Fibroblast of skin of left quadriceps (primary cell): ENCODE measurements at regions not wholly inside any gene's neighbourhood (a gene's known extent, or its start where the extent isn't known, plus 50 kb on each side); places are given as distances from the start of the nearest gene placed in this dataset.

ENCODE experiments used
- DNase-seq, 2 experiments: peaks; one replicate each; pipeline ENCODE4 v3.0.0-alpha.2; 2013; ENCODE audit warnings: low read depth in 2 of 2

DNA sequence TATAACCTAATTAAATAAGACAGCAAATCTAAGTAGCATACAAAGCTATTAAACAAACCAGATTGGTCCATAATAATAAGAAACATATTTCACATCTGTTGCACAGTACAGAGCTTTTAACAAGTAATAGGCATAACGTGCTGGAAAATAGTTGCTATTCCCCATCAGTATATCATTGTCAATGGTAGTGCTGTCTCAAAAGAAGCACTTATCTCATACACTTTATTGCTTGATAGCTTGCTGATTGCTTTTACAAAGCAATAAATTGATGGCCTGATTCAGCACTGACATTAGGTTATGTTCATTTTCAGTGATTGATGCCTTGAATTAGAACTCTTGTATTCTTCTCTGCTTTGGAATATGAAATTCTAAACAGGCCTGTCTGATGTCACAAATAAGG, 641.7 kb downstream of the CBLN2 start:
- DNase-seq = peak in 1 of 2 experiments; percentile 0

DNA sequence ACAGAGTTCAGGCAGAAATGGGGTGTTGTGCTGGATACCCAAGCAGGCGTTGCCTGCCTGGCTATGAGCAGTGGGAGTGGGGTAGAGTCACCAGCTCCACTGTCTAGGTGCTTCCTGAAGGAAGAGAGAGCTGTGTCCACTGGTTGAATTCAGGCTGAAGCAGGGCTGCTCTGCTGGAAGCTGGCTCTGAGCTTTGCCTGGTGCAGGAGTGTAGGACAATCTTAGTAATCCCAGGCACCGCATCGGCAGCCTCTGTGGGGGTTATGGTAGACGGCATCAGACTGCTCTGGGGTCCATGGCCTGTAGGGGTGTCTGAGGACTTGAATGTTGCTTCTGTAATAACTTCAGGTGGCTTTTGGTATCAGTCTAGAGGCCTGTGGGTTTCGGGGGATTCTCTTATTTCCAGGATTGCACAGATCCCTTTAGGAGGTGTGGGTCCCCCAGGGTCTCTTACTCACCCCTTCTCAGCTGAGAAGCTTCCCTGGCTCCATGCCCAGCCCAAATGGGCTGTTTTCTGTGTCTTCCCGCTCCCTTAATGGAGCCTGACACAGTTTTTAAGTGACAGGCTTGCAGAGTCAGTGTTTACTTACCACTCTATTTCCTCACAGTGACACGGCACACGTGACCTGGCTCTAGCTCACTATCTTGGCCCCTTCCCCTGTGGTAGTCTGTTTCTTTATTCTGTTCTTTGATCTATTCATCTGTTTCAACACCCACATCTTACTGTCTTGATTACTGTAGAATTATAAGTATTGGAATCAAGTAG, 644.3 kb downstream of the CBLN2 start:
- DNase-seq = no peak

GRCh38 chr18:71899183-71899582, 645.0 kb downstream of the CBLN2 start:
- DNase-seq = no peak

- no peak for DNase-seq
Measured at GRCh38 chr18:71887509-71887908, 656.6 kb downstream of the CBLN2 start.

DNA sequence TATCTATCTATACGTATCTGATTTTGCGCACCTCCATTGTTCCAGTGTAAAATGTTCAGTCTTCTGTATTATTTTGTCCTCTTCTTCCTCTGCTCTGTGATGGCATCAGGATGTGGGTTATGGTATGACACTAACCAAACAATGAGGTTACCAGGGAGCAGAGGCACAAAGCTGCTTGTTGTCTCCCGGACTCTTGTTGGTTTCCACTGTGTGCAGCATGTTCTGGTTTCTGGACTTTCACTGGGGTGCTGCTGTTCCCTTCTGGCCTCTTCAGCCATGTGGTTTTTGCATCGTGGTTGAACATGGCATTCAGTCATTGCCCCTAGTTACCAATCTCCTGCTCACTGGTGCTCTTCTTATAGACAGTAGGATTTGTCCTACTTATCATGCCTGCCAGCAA, 665.9 kb downstream of the CBLN2 start:
- DNase-seq = no peak

- DNase-seq = no peak
Measured at GRCh38 chr18:71873695-71874094, 670.4 kb downstream of the CBLN2 start.

GRCh38 chr18:71865888-71866287, 678.3 kb downstream of the CBLN2 start:
- no peak for DNase-seq

GRCh38 chr18:71850602-71851001, 693.5 kb downstream of the CBLN2 start:
- DNase-seq = no peak

DNA sequence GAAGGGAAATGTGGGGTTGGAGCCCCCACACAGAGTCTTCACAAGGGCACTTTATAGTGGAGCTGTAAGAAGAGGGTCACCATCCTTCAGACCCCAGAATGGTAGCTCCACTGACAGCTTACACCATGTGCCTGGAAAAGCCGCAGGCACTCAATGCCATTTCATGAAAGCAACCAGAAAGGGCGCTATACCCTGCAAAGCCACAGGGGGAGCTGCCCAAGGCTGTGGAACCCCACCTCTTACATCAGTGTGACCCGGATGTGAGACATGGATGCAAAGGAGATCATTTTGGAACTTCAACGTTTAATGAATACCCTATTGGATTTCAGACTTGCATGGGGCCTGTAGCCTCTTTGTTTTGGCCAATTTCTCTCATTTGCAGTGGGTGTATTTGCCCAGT, 694.7 kb downstream of the CBLN2 start:
- DNase-seq = no peak

GRCh38 chr18:71846716-71847115, 697.4 kb downstream of the CBLN2 start:
- no peak for DNase-seq

DNA sequence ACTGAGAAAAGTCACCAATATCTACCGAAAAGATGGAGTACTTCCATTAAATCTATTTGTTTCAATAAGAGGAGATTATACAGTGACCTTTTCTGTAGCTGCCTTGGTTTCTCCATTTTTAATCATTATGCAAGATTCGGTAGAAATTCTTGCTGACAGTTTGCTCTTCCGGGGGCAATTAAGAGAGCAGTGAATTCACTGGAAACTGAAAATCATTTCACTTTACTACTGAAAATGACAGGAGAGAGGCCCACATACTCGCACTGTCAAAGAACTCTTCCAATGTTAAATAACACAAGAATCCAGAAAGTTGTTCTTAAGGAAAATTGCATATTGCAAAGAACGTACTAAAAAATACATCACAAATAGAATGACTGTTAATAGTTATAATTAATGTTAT, 699.3 kb downstream of the CBLN2 start:
- no peak for DNase-seq

- no peak for DNase-seq
Measured at GRCh38 chr18:71842666-71843065, 701.5 kb downstream of the CBLN2 start.

- DNase-seq = no peak
Measured at GRCh38 chr18:71837547-71837946, 706.6 kb downstream of the CBLN2 start.

GRCh38 chr18:71832946-71833617, 711.1 kb downstream of the CBLN2 start:
- DNase-seq = no peak

GRCh38 chr18:71831039-71831438, 713.1 kb downstream of the CBLN2 start:
- peak in 1 of 2 experiments; percentile 20 for DNase-seq

- DNase-seq = no peak
Measured at GRCh38 chr18:71827301-71827700, 716.8 kb downstream of the CBLN2 start.

DNA sequence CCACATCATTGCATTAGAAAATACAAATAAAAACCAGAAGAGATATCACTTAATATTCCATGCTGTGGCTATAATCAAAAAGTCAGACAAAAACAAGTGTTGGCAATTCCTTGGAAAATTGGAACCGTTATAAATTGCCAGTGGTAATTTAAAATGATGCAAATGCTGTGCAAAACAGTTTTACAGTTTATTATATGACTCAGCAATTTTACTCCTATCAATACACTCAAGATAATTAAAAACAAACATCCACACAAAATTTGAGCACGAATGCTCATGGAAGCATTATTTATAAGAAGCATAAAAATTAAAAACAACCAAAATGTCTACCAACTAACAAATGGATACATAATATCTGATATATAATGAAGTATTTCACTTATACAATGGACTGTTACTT, 728.8 kb downstream of the CBLN2 start:
- DNase-seq = no peak

GRCh38 chr18:71809711-71810110, 734.4 kb downstream of the CBLN2 start:
- DNase-seq = no peak

DNA sequence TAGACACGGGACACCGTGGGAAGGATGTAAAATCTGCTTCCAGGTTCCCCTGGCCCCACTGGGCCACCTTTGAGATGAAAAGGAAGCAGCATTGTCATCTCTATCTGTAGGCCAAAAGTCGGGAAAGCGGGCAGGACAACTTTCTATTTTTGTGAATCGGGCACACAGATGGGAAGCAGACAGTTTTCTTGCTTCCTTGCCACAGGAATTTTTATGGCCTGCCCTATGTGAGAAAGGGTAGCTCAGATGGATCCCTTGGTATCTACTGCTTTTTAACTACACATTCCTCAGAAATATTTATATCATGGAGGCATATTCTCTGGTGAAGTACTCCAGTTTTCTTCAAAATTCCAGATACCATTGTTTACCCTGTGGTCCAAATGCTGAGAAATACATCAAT, 735.5 kb downstream of the CBLN2 start:
- peak; percentile 54 to 61 for DNase-seq

DNA sequence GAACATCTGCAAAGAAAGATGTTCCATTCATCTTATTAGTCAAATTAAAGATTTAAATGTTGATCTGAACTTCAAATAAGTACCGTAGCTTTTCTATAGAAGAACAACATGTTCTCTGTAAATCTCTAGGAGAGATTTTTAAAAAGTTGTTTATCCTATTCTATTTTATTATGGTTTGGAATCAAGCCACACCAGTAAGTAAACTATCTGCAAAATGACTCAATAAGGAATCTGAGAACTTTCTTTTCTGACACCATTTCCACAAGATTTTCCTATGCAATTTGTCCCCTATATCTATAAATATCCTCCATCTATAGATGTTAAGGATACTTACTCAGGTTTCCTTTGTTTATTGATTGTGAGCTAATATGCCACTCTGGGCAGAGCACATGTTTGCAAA, 736.6 kb downstream of the CBLN2 start:
- DNase-seq = no peak

DNA sequence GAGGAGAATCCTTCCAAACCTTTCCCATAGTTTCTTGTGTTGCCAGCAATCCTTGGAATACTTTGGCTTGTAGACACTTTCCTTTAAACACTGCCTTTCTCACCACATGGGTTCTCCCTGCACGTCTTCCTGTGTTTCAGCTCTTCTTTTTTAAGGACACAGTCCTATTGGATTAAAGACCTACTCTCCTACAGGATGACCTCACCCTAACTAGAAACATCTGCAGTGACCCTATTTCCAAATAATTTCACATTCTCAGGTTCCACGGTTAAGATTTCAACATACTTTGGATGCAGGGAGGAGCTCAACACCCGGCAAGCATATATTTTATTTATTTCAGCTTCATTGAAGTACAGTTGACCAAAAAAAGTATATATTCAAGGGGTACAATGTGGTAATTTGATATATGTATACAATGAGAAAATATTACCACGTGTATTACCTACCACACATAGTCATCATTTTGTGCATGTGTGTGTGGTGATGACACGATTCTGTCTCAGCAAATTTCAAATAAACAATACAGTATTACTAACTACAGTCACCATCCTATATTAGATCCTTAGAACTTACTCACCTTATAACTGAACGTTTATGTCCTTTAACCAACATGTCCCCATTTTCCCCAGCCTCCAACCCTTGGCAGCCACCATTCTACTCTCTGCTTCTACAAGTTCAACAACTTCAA, 745.0 kb downstream of the CBLN2 start:
- peak; percentile 77 to 78 for DNase-seq

DNA sequence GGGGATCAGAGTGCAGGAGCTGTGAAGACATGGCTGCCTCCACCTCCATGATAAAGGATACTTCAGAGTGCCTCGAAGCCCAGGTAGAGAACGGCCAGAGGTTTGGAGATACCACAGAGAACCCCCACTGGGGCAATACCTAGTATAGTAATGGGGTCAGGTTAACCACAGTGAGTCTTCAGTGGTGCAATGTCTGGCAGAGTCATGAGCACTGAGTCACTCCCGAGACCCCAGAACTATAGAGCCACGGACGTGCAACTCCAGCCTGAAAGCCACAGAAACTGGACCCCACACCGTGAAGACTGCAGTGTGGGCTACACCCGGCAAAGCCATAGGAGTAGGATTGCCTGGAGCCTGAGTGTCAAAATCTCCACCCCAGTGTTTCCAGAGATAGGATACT, 746.6 kb downstream of the CBLN2 start:
- DNase-seq = no peak

DNA sequence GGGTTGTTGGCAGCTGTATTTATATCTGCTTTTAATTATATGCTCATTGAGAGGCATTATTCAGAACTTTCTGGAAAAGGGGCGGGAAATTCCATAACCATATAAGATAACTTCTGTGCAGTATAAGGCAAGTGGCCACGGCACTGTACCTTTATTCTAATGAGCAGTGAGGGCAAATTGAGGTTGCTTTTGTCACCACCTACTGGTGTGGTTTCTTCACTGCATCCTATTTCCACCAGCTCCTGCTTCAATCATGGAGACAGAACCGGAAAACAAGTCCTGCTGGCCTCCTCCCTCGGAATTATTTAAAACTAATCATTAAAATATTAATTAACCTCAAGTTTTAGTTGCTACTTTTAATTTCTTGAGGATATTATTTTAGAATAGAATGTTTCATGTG, 759.4 kb downstream of the CBLN2 start:
- no peak for DNase-seq
